ENCODE measurements at regions not wholly inside any gene's neighbourhood (a gene's known extent, or its start where the extent isn't known, plus 50 kb on each side); places are given as distances from the start of the nearest gene placed in this dataset.

GRCh38 chr10:21431799-21432198 lies 93.7 kb downstream of the SKIDA1 start:
- Mint-ChIP-seq H3K27ac (ENCODE audit: unreplicated experiment) (no peak overlapping the region), H3K27me3 (ENCODE audit: unreplicated experiment) (no peaks in the 10 kb centered on the region), H3K36me3 (ENCODE audit: low read depth, unreplicated experiment) (peaks cover 11% of the 10 kb centered on the region), H3K4me1 (ENCODE audit: unreplicated experiment) (no peaks in the 10 kb centered on the region), H3K4me3 (ENCODE audit: unreplicated experiment) (no peak overlapping the region), H3K9me3 (ENCODE audit: unreplicated experiment) (no peaks in the 10 kb centered on the region)
- DNase-seq (ENCODE audit: low spot score), result no peak
- no peak for TF ChIP-seq CTCF (IDR thresholded peaks at IDR 0.05; ENCODE audit: unreplicated experiment)

- Mint-ChIP-seq H3K4me3 (ENCODE audit: unreplicated experiment) (no peak overlapping the region), H3K36me3 (ENCODE audit: low read depth, unreplicated experiment) (peaks cover 11% of the 10 kb centered on the region), H3K4me1 (ENCODE audit: unreplicated experiment) (no peaks in the 10 kb centered on the region), H3K9me3 (ENCODE audit: unreplicated experiment) (no peaks in the 10 kb centered on the region), H3K27ac (ENCODE audit: unreplicated experiment) (no peak overlapping the region), H3K27me3 (ENCODE audit: unreplicated experiment) (no peaks in the 10 kb centered on the region)
- no peak for DNase-seq (ENCODE audit: low spot score)
- TF ChIP-seq CTCF (IDR thresholded peaks at IDR 0.05; ENCODE audit: unreplicated experiment), result no peak
Observed at GRCh38 chr10:21427804-21428481, 97.5 kb downstream of the SKIDA1 start.

- H3K27ac Mint-ChIP-seq (ENCODE audit: unreplicated experiment), result no peak overlapping the region
- no peaks in the 10 kb centered on the region for H3K9me3 Mint-ChIP-seq (ENCODE audit: unreplicated experiment)
- no peak for DNase-seq (ENCODE audit: low spot score)
- TF ChIP-seq CTCF (IDR thresholded peaks at IDR 0.05; ENCODE audit: unreplicated experiment), result no peak
- no peaks in the 10 kb centered on the region for H3K4me1 Mint-ChIP-seq (ENCODE audit: unreplicated experiment)
- peaks cover 11% of the 10 kb centered on the region for H3K36me3 Mint-ChIP-seq (ENCODE audit: low read depth, unreplicated experiment)
- H3K4me3 Mint-ChIP-seq (ENCODE audit: unreplicated experiment), result no peak overlapping the region
- no peaks in the 10 kb centered on the region for H3K27me3 Mint-ChIP-seq (ENCODE audit: unreplicated experiment)
Observed at GRCh38 chr10:21424459-21424861, 101.0 kb downstream of the SKIDA1 start.

GRCh38 chr10:21423850-21424249 lies 101.6 kb downstream of the SKIDA1 start:
- no peak overlapping the region for H3K4me3 Mint-ChIP-seq (ENCODE audit: unreplicated experiment)
- TF ChIP-seq CTCF (IDR thresholded peaks at IDR 0.05; ENCODE audit: unreplicated experiment), result no peak
- no peaks in the 10 kb centered on the region for H3K27me3 Mint-ChIP-seq (ENCODE audit: unreplicated experiment)
- DNase-seq (ENCODE audit: low spot score), result no peak
- H3K4me1 Mint-ChIP-seq (ENCODE audit: unreplicated experiment), result no peaks in the 10 kb centered on the region
- peaks cover 11% of the 10 kb centered on the region for H3K36me3 Mint-ChIP-seq (ENCODE audit: low read depth, unreplicated experiment)
- no peak overlapping the region for H3K27ac Mint-ChIP-seq (ENCODE audit: unreplicated experiment)
- H3K9me3 Mint-ChIP-seq (ENCODE audit: unreplicated experiment), result no peaks in the 10 kb centered on the region

GRCh38 chr10:21423338-21423737 lies 102.1 kb downstream of the SKIDA1 start:
- Mint-ChIP-seq H3K27ac (ENCODE audit: unreplicated experiment) (no peak overlapping the region), H3K4me1 (ENCODE audit: unreplicated experiment) (no peaks in the 10 kb centered on the region), H3K9me3 (ENCODE audit: unreplicated experiment) (no peaks in the 10 kb centered on the region), H3K27me3 (ENCODE audit: unreplicated experiment) (no peaks in the 10 kb centered on the region), H3K36me3 (ENCODE audit: low read depth, unreplicated experiment) (peaks cover 11% of the 10 kb centered on the region), H3K4me3 (ENCODE audit: unreplicated experiment) (no peak overlapping the region)
- TF ChIP-seq CTCF (IDR thresholded peaks at IDR 0.05; ENCODE audit: unreplicated experiment), result no peak
- no peak for DNase-seq (ENCODE audit: low spot score)
